ENCODE measurements at regions not wholly inside any gene's neighbourhood (a gene's known extent, or its start where the extent isn't known, plus 50 kb on each side); places are given as distances from the start of the nearest gene placed in this dataset.
"Not testable (repeated sequence)": the region's sequence is repeated elsewhere in the genome, so short reads cannot be mapped to it uniquely, and the experiment has no call there.

DNA sequence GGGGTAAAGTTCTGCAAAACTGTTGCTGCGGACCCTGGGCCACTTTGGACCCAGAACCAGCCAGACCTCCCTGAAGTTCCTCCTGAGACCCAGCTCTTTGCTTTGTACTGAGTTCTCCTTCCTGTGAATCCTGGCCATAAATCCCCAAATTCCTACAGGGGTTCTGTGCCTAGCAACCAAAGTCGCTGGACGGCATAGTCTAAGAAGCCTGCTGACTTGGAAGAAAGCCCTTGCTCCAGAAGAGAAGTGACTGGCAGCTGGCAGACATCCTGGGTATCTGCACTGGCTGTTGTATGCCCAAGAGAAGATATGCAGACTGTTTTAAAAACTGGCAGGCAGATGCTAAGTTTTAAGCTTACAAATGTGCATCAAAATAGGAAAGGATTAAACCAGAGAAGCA is 99.9 kb upstream of the SLC24A4 start:
- FAIRE-seq (no peak), DNase-seq (ENCODE audit: low read depth) (no peak)
- Histone ChIP-seq H3K4me3 (ENCODE audit: low read depth, low read length) (no peak overlapping the region), H3K36me3 (ENCODE audit: control insufficient read depth, insufficient read depth, low read length) (no peaks in the 10 kb centered on the region), H3K27me3 (ENCODE audit: control insufficient read depth, insufficient read depth, low read length) (no peaks in the 10 kb centered on the region)
- TF ChIP-seq, protein P1, sequence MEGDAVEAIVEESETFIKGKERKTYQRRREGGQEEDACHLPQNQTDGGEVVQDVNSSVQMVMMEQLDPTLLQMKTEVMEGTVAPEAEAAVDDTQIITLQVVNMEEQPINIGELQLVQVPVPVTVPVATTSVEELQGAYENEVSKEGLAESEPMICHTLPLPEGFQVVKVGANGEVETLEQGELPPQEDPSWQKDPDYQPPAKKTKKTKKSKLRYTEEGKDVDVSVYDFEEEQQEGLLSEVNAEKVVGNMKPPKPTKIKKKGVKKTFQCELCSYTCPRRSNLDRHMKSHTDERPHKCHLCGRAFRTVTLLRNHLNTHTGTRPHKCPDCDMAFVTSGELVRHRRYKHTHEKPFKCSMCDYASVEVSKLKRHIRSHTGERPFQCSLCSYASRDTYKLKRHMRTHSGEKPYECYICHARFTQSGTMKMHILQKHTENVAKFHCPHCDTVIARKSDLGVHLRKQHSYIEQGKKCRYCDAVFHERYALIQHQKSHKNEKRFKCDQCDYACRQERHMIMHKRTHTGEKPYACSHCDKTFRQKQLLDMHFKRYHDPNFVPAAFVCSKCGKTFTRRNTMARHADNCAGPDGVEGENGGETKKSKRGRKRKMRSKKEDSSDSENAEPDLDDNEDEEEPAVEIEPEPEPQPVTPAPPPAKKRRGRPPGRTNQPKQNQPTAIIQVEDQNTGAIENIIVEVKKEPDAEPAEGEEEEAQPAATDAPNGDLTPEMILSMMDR (IDR thresholded peaks at IDR 0.05; ENCODE audit: insufficient read depth, low read length, severe bottlenecking): no peak

- FAIRE-seq: peak; percentile 75
- H3K27me3 ChIP-seq (ENCODE audit: control insufficient read depth, insufficient read depth, low read length): no peaks in the 10 kb centered on the region
- H3K4me3 ChIP-seq (ENCODE audit: low read depth, low read length): no peak overlapping the region
- no peaks in the 10 kb centered on the region for H3K36me3 ChIP-seq (ENCODE audit: control insufficient read depth, insufficient read depth, low read length)
- peak; percentile 72 for DNase-seq (ENCODE audit: low read depth)
- TF ChIP-seq, protein P1 (IDR thresholded peaks at IDR 0.05; ENCODE audit: insufficient read depth, low read length, severe bottlenecking): no peak
Measured at GRCh38 chr14:92224358-92224954, 98.5 kb upstream of the SLC24A4 start.

DNA sequence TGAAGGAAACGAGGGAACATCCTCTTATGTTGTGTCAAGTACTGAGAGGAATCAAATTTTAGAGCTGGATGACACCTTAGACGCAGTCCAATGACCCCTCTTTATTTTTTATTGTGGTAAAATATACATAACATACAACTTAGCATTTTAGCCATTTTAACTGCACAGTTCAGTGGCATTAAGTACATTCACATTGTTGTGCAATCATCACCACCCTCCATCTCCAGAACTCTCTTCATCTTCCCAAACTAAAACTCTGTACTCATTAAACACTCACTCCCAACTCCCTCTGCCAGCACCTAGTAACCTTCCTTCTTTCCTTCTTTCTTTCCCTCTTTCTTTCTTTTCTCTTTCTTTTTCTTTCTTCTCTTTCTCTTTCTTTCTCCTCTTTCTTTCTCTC is 97.2 kb upstream of the SLC24A4 start:
- FAIRE-seq (no peak), DNase-seq (ENCODE audit: low read depth) (no peak)
- TF ChIP-seq, protein P1 (IDR thresholded peaks at IDR 0.05; ENCODE audit: insufficient read depth, low read length, severe bottlenecking): no peak
- Histone ChIP-seq H3K4me3 (ENCODE audit: low read depth, low read length) (no peak overlapping the region), H3K36me3 (ENCODE audit: control insufficient read depth, insufficient read depth, low read length) (no peaks in the 10 kb centered on the region), H3K27me3 (ENCODE audit: control insufficient read depth, insufficient read depth, low read length) (no peaks in the 10 kb centered on the region)

DNA sequence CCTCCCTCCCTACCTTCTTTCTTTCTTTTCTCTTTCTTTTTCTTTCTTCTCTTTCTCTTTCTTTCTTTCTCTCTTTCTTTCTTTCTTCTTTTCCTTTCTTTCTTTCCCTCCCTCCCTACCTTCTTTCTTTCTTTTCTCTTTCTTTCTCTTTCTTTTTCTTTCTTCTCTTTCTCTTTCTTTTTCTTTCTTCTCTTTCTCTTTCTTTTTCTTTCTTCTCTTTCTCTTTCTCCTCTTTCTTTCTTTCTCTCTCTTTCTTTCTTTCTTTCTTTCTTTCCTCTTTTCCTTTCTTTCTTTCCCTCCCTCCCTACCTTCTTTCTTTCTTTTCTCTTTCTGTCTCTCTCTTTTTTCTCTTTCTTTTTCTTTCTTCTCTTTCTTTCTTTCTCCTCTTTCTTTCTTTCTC is 96.8 kb upstream of the SLC24A4 start:
- H3K36me3 ChIP-seq (ENCODE audit: control insufficient read depth, insufficient read depth, low read length); DNase-seq (ENCODE audit: low read depth); H3K4me3 ChIP-seq (ENCODE audit: low read depth, low read length); H3K27me3 ChIP-seq (ENCODE audit: control insufficient read depth, insufficient read depth, low read length); FAIRE-seq: not testable (repeated sequence)

GRCh38 chr14:92236243-92236900 is 86.6 kb upstream of the SLC24A4 start:
- Histone ChIP-seq H3K36me3 (ENCODE audit: control insufficient read depth, insufficient read depth, low read length) (no peaks in the 10 kb centered on the region), H3K4me3 (ENCODE audit: low read depth, low read length) (no peak overlapping the region), H3K27me3 (ENCODE audit: control insufficient read depth, insufficient read depth, low read length) (no peaks in the 10 kb centered on the region)
- TF ChIP-seq, protein P1 (IDR thresholded peaks at IDR 0.05; ENCODE audit: insufficient read depth, low read length, severe bottlenecking): no peak
- FAIRE-seq: no peak
- DNase-seq (ENCODE audit: low read depth): no peak

DNA sequence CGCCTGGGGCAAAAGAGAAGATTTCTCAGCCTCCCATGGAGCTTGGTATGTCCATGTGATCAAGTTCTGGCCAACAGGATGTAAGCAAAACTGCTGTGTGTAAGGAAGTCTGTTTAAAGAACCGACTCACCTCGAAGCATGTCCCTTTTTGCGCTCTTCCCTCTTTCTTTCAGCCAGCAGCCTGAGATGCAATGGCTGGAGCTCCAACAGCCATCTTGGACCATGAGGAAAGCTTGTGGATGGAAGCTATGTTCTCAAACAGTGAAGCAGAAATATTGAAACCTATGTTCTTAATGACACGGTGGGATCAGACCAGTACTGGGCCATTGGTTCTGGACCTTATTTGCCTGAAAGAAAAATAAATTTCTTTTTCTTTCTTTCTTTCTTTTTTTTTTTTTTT is 82.3 kb upstream of the SLC24A4 start:
- no peak for FAIRE-seq
- DNase-seq (ENCODE audit: low read depth): no peak

More for the DNA sequence above, 82.3 kb upstream of the SLC24A4 start:
- no peaks in the 10 kb centered on the region for H3K36me3 ChIP-seq (ENCODE audit: control insufficient read depth, insufficient read depth, low read length)
- H3K27me3 ChIP-seq (ENCODE audit: control insufficient read depth, insufficient read depth, low read length): no peaks in the 10 kb centered on the region
- no peak overlapping the region for H3K4me3 ChIP-seq (ENCODE audit: low read depth, low read length)
- TF ChIP-seq, protein P1 (IDR thresholded peaks at IDR 0.05; ENCODE audit: insufficient read depth, low read length, severe bottlenecking): no peak

All from bronchial epithelial cell (primary cell).